Hepatocyte (in vitro differentiated cells): ENCODE measurements at regions not wholly inside any gene's neighbourhood (a gene's known extent, or its start where the extent isn't known, plus 50 kb on each side); places are given as distances from the start of the nearest gene placed in this dataset.

Experiments used
- EZH2 ChIP-seq: fragments of 200-600 bp; sonication (generic); IDR thresholded peaks from 2 replicates; pipeline ENCODE4 v1.6.1; 2016; ENCODE audit warnings: antibody characterized with exemption, mild to moderate bottlenecking, borderline replicate concordance
- EZH2phosphoT487 ChIP-seq: fragments of 200-600 bp; sonication (generic); IDR thresholded peaks from one replicate; pipeline ENCODE4 v1.6.1; 2018; ENCODE audit warnings: antibody characterized with exemption, mild to moderate bottlenecking, low read depth, moderate library complexity; ENCODE audit not compliant: unreplicated experiment, severe bottlenecking
- TF ChIP-seq, protein P1 (sequence below): fragments of 200-600 bp; sonication (generic); IDR thresholded peaks from 2 replicates; pipeline ENCODE4 v1.5.1; 2016; ENCODE audit warnings: antibody characterized with exemption, mild to moderate bottlenecking; ENCODE audit not compliant: poor library complexity

DNA sequence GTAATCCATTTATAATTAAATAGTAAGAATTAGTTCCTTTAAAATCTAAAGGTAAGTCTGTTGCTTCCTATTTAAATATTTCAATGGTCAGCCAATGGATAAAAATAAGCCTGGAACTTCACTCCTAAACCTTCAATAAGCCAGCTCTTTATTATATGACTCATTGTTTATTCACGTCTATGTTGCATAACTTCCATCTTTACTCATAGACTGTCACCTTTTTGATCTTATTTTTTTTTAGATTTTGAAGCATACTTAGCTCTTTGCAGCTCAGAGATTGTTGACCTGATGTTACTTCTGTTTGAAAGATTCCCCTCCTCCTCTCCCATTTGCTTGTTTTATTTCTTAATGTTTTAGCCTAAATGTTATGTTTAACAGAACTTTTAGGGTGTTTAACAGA lies 1571.2 kb upstream of the RAG2 start:
- TF ChIP-seq EZH2phosphoT487 (no peak), EZH2 (no peak)
- TF ChIP-seq, protein P1, sequence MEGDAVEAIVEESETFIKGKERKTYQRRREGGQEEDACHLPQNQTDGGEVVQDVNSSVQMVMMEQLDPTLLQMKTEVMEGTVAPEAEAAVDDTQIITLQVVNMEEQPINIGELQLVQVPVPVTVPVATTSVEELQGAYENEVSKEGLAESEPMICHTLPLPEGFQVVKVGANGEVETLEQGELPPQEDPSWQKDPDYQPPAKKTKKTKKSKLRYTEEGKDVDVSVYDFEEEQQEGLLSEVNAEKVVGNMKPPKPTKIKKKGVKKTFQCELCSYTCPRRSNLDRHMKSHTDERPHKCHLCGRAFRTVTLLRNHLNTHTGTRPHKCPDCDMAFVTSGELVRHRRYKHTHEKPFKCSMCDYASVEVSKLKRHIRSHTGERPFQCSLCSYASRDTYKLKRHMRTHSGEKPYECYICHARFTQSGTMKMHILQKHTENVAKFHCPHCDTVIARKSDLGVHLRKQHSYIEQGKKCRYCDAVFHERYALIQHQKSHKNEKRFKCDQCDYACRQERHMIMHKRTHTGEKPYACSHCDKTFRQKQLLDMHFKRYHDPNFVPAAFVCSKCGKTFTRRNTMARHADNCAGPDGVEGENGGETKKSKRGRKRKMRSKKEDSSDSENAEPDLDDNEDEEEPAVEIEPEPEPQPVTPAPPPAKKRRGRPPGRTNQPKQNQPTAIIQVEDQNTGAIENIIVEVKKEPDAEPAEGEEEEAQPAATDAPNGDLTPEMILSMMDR, result no peak
